MM.1S (cell line): ENCODE measurements at regions not wholly inside any gene's neighbourhood (a gene's known extent, or its start where the extent isn't known, plus 50 kb on each side); places are given as distances from the start of the nearest gene placed in this dataset.

ENCODE experiments used
- DNase-seq: peaks from one replicate; pipeline ENCODE4 v3.0.0-alpha.2; 2015
- H2AFZ ChIP-seq: fragments of 300-600 bp; sonication (generic); 2 replicates; pipeline ENCODE4 v1.6.0; 2016; ENCODE audit warnings: antibody characterized with exemption, low read length
- H3F3A ChIP-seq: fragments of 300-600 bp; sonication (generic); 2 replicates; pipeline ENCODE4 v1.6.1; 2016; ENCODE audit warnings: mild to moderate bottlenecking, antibody characterized with exemption, low read length, moderate library complexity, mixed read lengths; ENCODE audit not compliant: insufficient read depth
- H3K27ac ChIP-seq: fragments of 300-600 bp; sonication (generic); 2 replicates; pipeline ENCODE4 v1.5.1; 2016; ENCODE audit warnings: mild to moderate bottlenecking, low read length
- H3K27me3 ChIP-seq: fragments of 300-600 bp; sonication (generic); replicated peaks from 2 replicates; pipeline ENCODE4 v1.6.0; 2016; ENCODE audit warnings: low read length; ENCODE audit not compliant: insufficient read depth
- H3K36me3 ChIP-seq: fragments of 300-600 bp; sonication (generic); replicated peaks from 2 replicates; pipeline ENCODE4 v1.6.1; 2016; ENCODE audit warnings: mild to moderate bottlenecking, low read length, mixed read lengths; ENCODE audit not compliant: insufficient read depth
- H3K4me1 ChIP-seq: fragments of 300-600 bp; sonication (generic); 2 replicates; pipeline ENCODE4 v1.6.1; 2016; ENCODE audit warnings: low read length, mixed read lengths
- H3K4me2 ChIP-seq: fragments of 300-600 bp; sonication (generic); 2 replicates; pipeline ENCODE4 v1.6.0; 2016; ENCODE audit warnings: low read depth, low read length
- H3K4me3 ChIP-seq: fragments of 300-600 bp; sonication (generic); 2 replicates; pipeline ENCODE4 v1.5.1; 2016; ENCODE audit warnings: low read length, mixed read lengths
- H3K79me2 ChIP-seq: fragments of 300-600 bp; sonication (generic); 2 replicates; pipeline ENCODE4 v1.6.1; 2016; ENCODE audit warnings: mixed run types, low read length, mixed read lengths
- H3K9ac ChIP-seq: fragments of 300-600 bp; sonication (generic); 2 replicates; pipeline ENCODE4 v1.6.1; 2016; ENCODE audit warnings: low read length, mixed read lengths
- H3K9me2 ChIP-seq: fragments of 300-600 bp; sonication (generic); replicated peaks from 2 replicates; pipeline ENCODE4 v1.6.1; 2016; ENCODE audit warnings: mild to moderate bottlenecking, low read length, mixed read lengths; ENCODE audit not compliant: insufficient read depth
- H3K9me3 ChIP-seq: fragments of 300-600 bp; sonication (generic); replicated peaks from 2 replicates; pipeline ENCODE4 v1.6.1; 2016; ENCODE audit warnings: mild to moderate bottlenecking, low read length, mixed read lengths; ENCODE audit not compliant: insufficient read depth
- H4K20me1 ChIP-seq: fragments of 300-600 bp; sonication (generic); 2 replicates; pipeline ENCODE4 v1.6.1; 2016; ENCODE audit warnings: mild to moderate bottlenecking, low read length, moderate library complexity, mixed read lengths; ENCODE audit not compliant: insufficient read depth
- EZH2 ChIP-seq: fragments of 300-600 bp; sonication (generic); optimal IDR thresholded peaks from 2 replicates; pipeline ENCODE3; 2017; ENCODE audit warnings: low read depth, mild to moderate bottlenecking, antibody characterized with exemption, low read length, mixed read lengths
- EZH2phosphoT487 ChIP-seq: fragments of 300-600 bp; sonication (generic); IDR thresholded peaks from 2 replicates; pipeline ENCODE4 v1.6.1; 2018; ENCODE audit warnings: antibody characterized with exemption, low read length
- TF ChIP-seq, protein P1 (sequence below): fragments of 300-600 bp; sonication (generic); IDR thresholded peaks from 2 replicates; pipeline ENCODE4 v1.5.1; 2016; ENCODE audit warnings: antibody characterized with exemption, low read length, mixed read lengths

DNA sequence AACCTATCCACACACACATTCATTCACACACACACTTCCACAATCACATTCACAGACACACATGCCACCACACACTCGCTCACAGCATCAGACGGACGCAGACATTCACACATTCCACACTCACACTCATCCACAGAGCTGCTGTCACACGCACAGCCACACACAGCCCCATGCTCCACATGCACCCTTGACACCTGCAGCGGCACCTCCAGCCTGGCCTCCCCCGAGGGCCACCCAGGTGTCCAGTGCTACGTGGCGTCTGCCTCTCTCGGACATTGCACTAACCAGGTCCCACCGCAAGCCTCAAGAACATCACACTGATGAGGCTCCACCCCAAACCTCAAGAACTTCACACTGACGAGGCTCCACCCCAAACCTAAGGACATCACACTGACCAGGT is 155.2 kb downstream of the RBFOX3 start:
- Histone ChIP-seq H3K4me2 (no peak overlapping the region), H4K20me1 (peaks cover 3% of the 10 kb centered on the region; the same call in 1 of the 2 replicates), H3K27me3 (peaks cover 96% of the 10 kb centered on the region), H3K9me2 (no peaks in the 10 kb centered on the region), H3K36me3 (no peaks in the 10 kb centered on the region), H3K9ac (no peak overlapping the region), H3F3A (no peaks in the 10 kb centered on the region), H3K27ac (no peak overlapping the region), H3K9me3 (no peaks in the 10 kb centered on the region), H2AFZ (no peak overlapping the region), H3K79me2 (no peaks in the 10 kb centered on the region), H3K4me3 (no peak overlapping the region), H3K4me1 (no peaks in the 10 kb centered on the region)
- DNase-seq = no peak
- TF ChIP-seq EZH2 (no peak), EZH2phosphoT487 (no peak)
- TF ChIP-seq, protein P1, sequence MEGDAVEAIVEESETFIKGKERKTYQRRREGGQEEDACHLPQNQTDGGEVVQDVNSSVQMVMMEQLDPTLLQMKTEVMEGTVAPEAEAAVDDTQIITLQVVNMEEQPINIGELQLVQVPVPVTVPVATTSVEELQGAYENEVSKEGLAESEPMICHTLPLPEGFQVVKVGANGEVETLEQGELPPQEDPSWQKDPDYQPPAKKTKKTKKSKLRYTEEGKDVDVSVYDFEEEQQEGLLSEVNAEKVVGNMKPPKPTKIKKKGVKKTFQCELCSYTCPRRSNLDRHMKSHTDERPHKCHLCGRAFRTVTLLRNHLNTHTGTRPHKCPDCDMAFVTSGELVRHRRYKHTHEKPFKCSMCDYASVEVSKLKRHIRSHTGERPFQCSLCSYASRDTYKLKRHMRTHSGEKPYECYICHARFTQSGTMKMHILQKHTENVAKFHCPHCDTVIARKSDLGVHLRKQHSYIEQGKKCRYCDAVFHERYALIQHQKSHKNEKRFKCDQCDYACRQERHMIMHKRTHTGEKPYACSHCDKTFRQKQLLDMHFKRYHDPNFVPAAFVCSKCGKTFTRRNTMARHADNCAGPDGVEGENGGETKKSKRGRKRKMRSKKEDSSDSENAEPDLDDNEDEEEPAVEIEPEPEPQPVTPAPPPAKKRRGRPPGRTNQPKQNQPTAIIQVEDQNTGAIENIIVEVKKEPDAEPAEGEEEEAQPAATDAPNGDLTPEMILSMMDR = no peak

DNA sequence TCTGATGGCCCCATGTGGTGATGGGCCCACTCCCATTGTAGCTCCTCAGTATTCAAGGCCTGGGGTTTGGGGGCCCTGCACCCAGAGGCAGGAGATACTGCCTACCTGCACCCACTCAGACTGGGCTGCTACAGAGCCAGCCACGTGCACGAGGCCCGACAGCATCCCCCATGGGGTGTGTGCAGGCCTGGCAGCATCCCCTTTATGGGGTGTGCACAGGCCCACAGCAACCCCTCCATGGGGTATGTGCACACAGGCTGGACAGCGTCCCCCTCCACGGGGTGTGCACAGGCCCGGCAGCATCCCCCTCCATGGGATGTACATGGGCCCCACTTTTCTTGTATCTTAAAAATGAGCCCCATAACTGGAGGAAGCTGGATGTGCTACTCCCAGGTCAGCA is 156.0 kb downstream of the RBFOX3 start:
- TF ChIP-seq EZH2phosphoT487 (no peak), EZH2 (no peak)
- TF ChIP-seq, protein P1 = no peak
- Histone ChIP-seq H3K27me3 (peaks cover 96% of the 10 kb centered on the region), H3K36me3 (no peaks in the 10 kb centered on the region), H3K4me2 (no peak overlapping the region), H3K4me1 (no peaks in the 10 kb centered on the region), H4K20me1 (peaks cover 3% of the 10 kb centered on the region; the same call in 1 of the 2 replicates), H2AFZ (no peak overlapping the region), H3K79me2 (no peaks in the 10 kb centered on the region), H3K27ac (no peak overlapping the region), H3F3A (no peaks in the 10 kb centered on the region), H3K9ac (no peak overlapping the region), H3K9me3 (no peaks in the 10 kb centered on the region), H3K4me3 (no peak overlapping the region), H3K9me2 (no peaks in the 10 kb centered on the region)
- no peak for DNase-seq

DNA sequence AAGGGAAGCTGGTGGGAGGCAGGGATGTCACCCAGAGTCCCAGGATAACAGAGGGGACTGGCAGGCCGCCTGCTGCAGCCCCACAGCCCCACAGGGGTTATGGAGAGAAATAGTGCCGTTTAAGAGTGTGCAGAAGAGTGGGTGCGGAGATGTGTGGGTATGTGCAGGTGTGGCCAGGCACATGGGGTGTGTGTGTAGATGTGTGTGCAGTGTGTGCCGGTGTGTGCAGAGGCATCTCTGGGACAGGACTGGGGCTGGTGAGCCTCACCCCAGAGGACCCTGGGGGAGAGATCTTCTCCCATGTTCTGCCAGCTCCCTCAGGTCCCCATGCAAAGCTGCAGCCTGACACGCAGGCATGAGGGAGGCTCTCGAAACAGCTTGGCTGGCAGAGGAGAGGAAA is 157.4 kb downstream of the RBFOX3 start:
- H4K20me1 ChIP-seq = peaks cover 3% of the 10 kb centered on the region; the same call in 1 of the 2 replicates
- no peak overlapping the region for H2AFZ ChIP-seq
- H3K9ac ChIP-seq = no peak overlapping the region
- no peak for DNase-seq
- H3K27ac ChIP-seq = no peak overlapping the region
- H3K9me3 ChIP-seq = no peaks in the 10 kb centered on the region
- peaks cover 96% of the 10 kb centered on the region for H3K27me3 ChIP-seq
- no peaks in the 10 kb centered on the region for H3K4me1 ChIP-seq
- no peak overlapping the region for H3K4me3 ChIP-seq
- H3K79me2 ChIP-seq = no peaks in the 10 kb centered on the region
- no peaks in the 10 kb centered on the region for H3K9me2 ChIP-seq
- H3K36me3 ChIP-seq = no peaks in the 10 kb centered on the region
- no peaks in the 10 kb centered on the region for H3F3A ChIP-seq
- TF ChIP-seq EZH2phosphoT487 (no peak), EZH2 (no peak)
- TF ChIP-seq, protein P1 = no peak
- H3K4me2 ChIP-seq = no peak overlapping the region
